OCI-LY7 (cell line): ENCODE measurements at regions not wholly inside any gene's neighbourhood (a gene's known extent, or its start where the extent isn't known, plus 50 kb on each side); places are given as distances from the start of the nearest gene placed in this dataset.
"Not testable (repeated sequence)": the region's sequence is repeated elsewhere in the genome, so short reads cannot be mapped to it uniquely, and the experiment has no call there.

Source experiments
- EZH2phosphoT487 ChIP-seq: fragments of 200-600 bp; sonication (generic); IDR thresholded peaks from 2 replicates; pipeline ENCODE4 v1.6.1; 2018; ENCODE audit warnings: low read depth, borderline replicate concordance, mild to moderate bottlenecking, mixed run types, antibody characterized with exemption, low read length, moderate library complexity, mixed read lengths
- TF ChIP-seq, protein P1 (sequence below): fragments of 200-600 bp; sonication (generic); conservative IDR thresholded peaks from 2 replicates; pipeline ENCODE4 v1.5.1; 2014; ENCODE audit warnings: mild to moderate bottlenecking, antibody characterized with exemption, low read length, moderate library complexity, mixed read lengths

DNA sequence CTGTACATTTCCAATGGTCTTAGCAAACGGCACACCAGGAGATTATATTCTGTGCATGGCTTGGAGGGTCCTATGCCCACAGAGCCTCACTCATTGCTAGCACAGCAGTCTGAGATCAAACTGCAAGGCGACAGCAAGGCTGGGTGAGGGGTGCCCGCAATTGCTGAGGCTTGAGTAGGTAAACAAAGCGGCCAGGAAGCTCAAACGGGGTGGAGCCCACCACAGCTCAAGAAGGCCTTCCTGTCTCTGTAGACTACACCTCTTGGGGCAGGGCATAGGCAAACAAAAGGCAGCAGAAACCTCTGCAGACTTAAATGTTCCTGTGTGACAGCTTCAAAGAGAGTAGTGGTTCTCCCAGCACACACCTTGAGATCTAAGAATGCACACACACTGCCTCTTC, 91.3 kb downstream of the OR4A5 start:
- TF ChIP-seq, protein P1, sequence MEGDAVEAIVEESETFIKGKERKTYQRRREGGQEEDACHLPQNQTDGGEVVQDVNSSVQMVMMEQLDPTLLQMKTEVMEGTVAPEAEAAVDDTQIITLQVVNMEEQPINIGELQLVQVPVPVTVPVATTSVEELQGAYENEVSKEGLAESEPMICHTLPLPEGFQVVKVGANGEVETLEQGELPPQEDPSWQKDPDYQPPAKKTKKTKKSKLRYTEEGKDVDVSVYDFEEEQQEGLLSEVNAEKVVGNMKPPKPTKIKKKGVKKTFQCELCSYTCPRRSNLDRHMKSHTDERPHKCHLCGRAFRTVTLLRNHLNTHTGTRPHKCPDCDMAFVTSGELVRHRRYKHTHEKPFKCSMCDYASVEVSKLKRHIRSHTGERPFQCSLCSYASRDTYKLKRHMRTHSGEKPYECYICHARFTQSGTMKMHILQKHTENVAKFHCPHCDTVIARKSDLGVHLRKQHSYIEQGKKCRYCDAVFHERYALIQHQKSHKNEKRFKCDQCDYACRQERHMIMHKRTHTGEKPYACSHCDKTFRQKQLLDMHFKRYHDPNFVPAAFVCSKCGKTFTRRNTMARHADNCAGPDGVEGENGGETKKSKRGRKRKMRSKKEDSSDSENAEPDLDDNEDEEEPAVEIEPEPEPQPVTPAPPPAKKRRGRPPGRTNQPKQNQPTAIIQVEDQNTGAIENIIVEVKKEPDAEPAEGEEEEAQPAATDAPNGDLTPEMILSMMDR: not testable (repeated sequence)
- TF ChIP-seq EZH2phosphoT487: not testable (repeated sequence)
